ENCODE measurements at regions not wholly inside any gene's neighbourhood (a gene's known extent, or its start where the extent isn't known, plus 50 kb on each side); places are given as distances from the start of the nearest gene placed in this dataset.

DNA sequence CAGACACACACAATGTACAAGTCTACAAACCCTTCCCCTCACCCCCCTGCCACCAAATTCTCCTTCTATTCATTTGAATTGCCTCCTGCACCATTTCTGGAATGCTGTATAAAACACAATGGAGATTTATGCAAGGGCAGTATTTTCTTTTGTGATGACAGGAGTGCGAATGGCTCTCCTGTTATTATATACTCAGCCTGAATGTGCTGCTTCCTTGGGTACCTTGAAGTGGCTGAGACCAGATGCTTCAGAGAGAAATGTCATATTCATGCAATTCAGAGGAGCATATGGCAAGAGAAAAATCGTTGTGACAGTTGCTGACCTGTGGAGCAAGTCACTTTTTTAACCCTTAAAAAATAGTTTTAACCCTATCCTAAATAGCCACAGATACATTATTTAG lies 468.0 kb upstream of the WWC1 start:
- TF ChIP-seq CTCF (IDR thresholded peaks at IDR 0.05 in 2 of 3, conservative IDR thresholded peaks at IDR 0.05 in 1 of 3; ENCODE audit: control insufficient read depth in 2 of 3, extremely low read depth in 1 of 3, insufficient read depth in 1 of 3, low read depth in 3 of 3, low read length in 3 of 3) (no peak), CEBPB (IDR thresholded peaks at IDR 0.05; ENCODE audit: borderline replicate concordance in 1 of 2, low read depth in 2 of 2, low read length in 2 of 2) (no peak), EZH2 (IDR thresholded peaks at IDR 0.05; ENCODE audit: borderline replicate concordance, control insufficient read depth, low read depth, low read length) (no peak), RELA (IDR thresholded peaks at IDR 0.05; ENCODE audit: borderline replicate concordance, partially characterized antibody) (no peak), RAD21 (IDR thresholded peaks at IDR 0.05; ENCODE audit: insufficient read depth, low read depth, low read length) (no peak), BCL11A (IDR thresholded peaks at IDR 0.05; ENCODE audit: low read depth, low read length) (no peak), ZNF274 (IDR thresholded peaks at IDR 0.05; ENCODE audit: insufficient read depth, insufficient read length) (no peak), CHD2 (IDR thresholded peaks at IDR 0.05; ENCODE audit: borderline replicate concordance, low read depth, low read length) (no peak)

All from GM12878 (cell line).